ENCODE measurements at regions not wholly inside any gene's neighbourhood (a gene's known extent, or its start where the extent isn't known, plus 50 kb on each side); places are given as distances from the start of the nearest gene placed in this dataset.

DNA sequence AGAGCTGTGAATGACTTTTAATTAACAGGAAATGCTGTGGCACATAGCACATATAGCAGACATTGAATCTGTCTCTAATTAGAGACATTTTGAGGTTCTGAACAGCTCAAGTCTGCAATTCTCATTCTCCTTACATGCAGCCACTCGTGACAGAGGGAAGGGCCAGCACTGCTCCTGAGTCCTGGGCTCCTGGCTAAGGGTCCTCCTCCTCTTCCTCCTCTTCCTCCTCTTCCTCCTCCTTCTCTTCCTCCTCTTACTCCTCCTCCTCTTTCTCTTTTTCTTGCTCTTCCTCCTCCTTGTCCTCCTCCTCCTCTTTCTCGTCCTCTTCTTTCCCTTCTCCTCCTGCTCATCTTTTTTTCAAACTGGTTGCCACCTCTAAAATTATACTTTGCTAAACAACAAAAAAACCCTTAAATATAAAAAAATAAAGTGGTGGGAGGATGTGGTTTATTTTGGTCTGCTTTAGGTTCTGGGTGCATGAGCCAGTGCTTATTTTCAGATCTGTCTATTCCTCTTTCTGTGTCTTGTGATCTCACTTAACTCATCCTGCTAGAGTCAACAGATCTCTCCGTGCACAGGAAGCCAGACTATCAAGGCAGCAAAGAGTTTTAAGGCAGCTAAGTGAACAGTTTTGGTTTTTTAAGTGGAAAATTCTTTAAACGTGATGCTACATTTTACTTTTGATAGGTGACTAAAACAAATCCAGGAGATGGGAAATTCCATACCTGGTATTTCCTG lies 159.3 kb downstream of the CD83 start:
- peak; percentile 46 for DNase-seq (ENCODE audit: low read depth, low spot score)
- TF ChIP-seq, protein P1, sequence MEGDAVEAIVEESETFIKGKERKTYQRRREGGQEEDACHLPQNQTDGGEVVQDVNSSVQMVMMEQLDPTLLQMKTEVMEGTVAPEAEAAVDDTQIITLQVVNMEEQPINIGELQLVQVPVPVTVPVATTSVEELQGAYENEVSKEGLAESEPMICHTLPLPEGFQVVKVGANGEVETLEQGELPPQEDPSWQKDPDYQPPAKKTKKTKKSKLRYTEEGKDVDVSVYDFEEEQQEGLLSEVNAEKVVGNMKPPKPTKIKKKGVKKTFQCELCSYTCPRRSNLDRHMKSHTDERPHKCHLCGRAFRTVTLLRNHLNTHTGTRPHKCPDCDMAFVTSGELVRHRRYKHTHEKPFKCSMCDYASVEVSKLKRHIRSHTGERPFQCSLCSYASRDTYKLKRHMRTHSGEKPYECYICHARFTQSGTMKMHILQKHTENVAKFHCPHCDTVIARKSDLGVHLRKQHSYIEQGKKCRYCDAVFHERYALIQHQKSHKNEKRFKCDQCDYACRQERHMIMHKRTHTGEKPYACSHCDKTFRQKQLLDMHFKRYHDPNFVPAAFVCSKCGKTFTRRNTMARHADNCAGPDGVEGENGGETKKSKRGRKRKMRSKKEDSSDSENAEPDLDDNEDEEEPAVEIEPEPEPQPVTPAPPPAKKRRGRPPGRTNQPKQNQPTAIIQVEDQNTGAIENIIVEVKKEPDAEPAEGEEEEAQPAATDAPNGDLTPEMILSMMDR (IDR thresholded peaks at IDR 0.05; ENCODE audit: low read depth, low read length): no peak
- no peak overlapping the region for H3K4me3 ChIP-seq (ENCODE audit: low read depth, low read length)
- in situ Hi-C loops (cut with HindIII; ENCODE audit: low sequenced_read_pairs): no loop called here

DNA sequence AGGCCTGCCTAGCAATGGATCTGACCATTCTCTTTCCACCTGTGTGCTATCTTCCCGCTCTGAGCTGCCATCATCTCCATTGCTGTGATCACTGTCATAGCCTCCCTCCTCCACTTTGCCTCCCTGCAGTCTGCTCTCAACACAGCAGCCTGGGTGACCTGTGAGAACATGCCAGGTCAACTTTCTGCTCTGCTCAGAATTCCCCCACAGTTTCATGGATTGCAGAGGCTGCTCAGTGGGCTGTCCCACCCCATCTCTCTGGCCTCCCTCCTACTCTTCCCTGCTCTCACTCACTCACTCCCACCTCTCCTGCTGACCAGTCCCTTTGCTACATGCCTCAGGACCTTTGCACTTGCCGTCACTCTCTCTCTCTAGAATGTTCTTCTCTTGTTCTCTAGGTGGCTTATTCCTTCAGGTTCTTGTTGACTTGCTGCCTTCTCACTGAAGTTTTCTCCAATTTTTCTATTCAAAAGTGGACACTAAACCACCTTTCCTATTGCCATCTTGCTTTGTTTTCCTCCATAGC lies 159.9 kb downstream of the CD83 start:
- no peak for DNase-seq (ENCODE audit: low read depth, low spot score)
- in situ Hi-C loops (cut with HindIII; ENCODE audit: low sequenced_read_pairs): no loop called here
- TF ChIP-seq, protein P1 (IDR thresholded peaks at IDR 0.05; ENCODE audit: low read depth, low read length): no peak
- no peak overlapping the region for H3K4me3 ChIP-seq (ENCODE audit: low read depth, low read length)

DNA sequence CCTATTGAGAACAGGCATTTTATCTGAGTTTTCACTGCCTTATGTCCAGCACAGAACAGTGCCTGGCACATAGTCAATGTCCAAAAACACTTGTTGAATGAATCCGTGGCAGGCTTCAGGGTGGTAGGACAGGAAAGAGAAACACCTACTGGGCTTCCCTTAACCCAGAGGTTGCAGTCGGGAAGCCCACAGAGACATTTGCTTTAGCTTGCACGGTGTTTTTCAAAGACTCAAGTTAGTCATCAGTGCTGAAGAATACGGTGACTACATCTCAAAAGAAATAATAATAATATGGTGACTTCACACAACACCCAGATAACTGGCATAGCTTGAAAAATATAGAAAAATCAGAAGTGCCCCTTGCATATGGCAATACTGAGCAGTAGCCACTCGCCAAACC lies 160.4 kb downstream of the CD83 start:
- DNase-seq (ENCODE audit: low read depth, low spot score): no peak
- in situ Hi-C loops (cut with HindIII; ENCODE audit: low sequenced_read_pairs): no loop called here
- H3K4me3 ChIP-seq (ENCODE audit: low read depth, low read length): no peak overlapping the region
- TF ChIP-seq, protein P1 (IDR thresholded peaks at IDR 0.05; ENCODE audit: low read depth, low read length): no peak

DNA sequence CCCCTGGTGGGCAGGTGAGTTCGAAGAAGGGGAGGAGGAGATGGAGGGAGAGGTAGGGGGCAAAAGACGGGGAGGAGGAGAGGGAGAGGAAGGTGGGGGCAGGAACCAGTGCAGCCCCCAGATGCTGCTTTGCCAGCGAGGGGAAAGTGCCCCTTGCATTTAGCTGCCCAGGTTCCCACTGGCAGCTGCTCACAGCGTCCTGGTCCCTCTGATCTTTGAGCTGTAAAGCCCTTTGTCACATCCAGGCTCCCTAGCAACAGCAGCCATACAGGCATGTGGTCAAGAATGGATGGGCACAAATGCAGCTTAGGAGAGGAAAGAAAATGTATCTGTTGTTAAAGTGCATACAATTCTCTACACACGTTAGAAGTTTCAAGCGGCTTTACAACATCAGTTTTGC lies 160.9 kb downstream of the CD83 start:
- TF ChIP-seq, protein P1 (IDR thresholded peaks at IDR 0.05; ENCODE audit: low read depth, low read length): no peak
- in situ Hi-C loops (cut with HindIII; ENCODE audit: low sequenced_read_pairs): no loop called here
- no peak overlapping the region for H3K4me3 ChIP-seq (ENCODE audit: low read depth, low read length)
- no peak for DNase-seq (ENCODE audit: low read depth, low spot score)

DNA sequence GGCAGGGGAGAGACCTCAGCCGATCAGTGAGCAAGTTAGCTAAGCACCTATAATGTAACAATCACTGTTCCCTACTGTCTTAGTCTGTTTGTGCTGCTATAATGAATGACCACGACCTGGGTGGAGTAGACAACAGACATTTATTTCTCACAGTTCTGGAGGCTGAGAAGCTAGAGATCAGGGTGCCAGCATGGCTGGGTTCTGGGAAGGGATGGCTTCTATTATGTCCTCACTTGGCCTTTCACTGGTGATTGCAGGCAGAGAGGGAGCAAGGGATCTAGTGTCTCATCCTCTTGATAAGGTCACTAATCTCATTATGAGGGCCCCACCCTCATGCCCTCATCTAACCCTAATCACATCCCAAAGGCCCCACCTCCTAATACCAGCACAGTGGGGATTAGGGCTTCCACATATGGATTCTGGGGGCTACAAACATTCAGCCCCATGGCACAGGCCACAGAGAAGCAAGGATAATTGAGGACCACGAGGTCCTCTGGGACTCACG lies 162.5 kb downstream of the CD83 start:
- in situ Hi-C loops (cut with HindIII; ENCODE audit: low sequenced_read_pairs): no loop called here
- DNase-seq (ENCODE audit: low read depth, low spot score): no peak
- TF ChIP-seq, protein P1 (IDR thresholded peaks at IDR 0.05; ENCODE audit: low read depth, low read length): no peak

DNA sequence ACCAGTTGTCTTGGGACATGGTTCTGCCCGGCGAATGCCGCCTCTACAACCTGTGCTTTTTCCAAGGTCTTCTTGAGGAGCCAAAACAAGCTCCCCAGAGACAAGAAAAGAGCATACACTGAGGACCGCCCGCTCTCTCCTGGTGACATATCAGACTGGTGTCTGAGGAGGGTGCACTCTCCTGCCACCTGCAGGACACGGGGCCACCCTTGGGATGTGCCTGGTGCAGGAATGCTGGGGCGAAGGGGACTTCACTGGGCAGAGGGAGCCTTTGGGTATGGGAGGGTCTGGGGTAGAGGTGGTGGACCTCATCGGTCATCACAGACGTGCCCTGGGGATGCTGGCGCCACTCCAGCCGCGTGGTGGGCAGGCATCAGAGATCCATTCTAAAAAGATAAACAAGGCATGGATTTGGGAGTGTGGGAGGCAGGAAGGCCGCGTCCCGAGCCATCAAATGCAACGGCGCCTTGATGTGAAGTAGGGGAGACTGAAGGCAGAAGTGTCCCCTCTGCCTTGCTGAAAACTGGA lies 163.3 kb downstream of the CD83 start:
- no peak for DNase-seq (ENCODE audit: low read depth, low spot score)
- TF ChIP-seq, protein P1 (IDR thresholded peaks at IDR 0.05; ENCODE audit: low read depth, low read length): no peak
- no peak overlapping the region for H3K4me3 ChIP-seq (ENCODE audit: low read depth, low read length)
- in situ Hi-C loops (cut with HindIII; ENCODE audit: low sequenced_read_pairs): no loop called here

More for the DNA sequence above, 162.5 kb downstream of the CD83 start:
- no peak overlapping the region for H3K4me3 ChIP-seq (ENCODE audit: low read depth, low read length)

Data from astrocyte of the spinal cord (primary cell).